ENCODE measurements at regions not wholly inside any gene's neighbourhood (a gene's known extent, or its start where the extent isn't known, plus 50 kb on each side); places are given as distances from the start of the nearest gene placed in this dataset.

GRCh38 chr2:215717501-215718381 lies 281.9 kb upstream of the FN1 start:
- no peak for DNase-seq (ENCODE audit: low read depth in 2 of 2)

- no peak for DNase-seq (ENCODE audit: low read depth in 2 of 2)
Observed at GRCh38 chr2:215716956-215717355, 281.1 kb upstream of the FN1 start.

DNA sequence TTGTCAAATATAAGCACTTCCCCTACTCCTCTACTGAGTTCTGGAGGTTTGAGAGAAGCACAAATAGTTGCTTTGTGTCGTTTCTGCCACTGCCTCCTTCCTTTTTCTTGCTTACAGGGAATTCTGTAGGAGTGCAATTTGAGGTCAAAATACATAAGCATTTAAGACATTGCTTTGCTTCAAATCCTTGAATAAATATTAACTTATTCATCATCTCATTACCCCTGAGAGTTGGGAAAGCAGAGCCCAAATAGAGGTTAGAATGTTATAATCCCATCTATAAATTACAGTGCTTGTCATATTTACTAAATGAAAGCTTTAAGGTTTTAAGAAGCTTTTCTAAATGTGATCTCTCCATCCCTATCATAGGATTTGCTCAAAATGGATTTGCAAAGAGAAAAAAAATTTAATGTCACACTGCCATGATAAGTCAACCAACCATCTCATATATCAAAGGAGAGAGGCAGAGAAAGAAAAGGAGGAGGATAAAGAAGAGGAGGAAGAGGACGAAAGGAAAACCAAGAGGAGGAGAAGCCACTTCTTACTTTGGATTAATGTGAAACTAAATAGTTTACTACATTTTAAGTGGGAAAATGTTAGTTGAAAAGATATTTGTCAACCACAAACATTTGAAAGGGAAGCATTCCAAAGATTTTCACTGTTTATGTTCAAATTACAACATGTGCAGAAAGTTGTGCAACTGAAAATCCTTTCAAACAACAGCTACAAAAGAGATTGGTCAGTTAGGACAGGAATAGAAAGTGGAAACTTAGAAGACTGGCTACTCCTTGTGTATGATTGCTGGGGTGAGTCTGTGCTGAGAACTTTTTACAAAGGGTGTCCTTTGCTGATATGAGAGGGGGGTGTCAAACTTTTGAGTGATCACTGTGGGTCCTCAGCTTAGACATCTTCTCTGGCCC lies 277.3 kb upstream of the FN1 start:
- DNase-seq (ENCODE audit: low read depth in 2 of 2), result no peak

DNA sequence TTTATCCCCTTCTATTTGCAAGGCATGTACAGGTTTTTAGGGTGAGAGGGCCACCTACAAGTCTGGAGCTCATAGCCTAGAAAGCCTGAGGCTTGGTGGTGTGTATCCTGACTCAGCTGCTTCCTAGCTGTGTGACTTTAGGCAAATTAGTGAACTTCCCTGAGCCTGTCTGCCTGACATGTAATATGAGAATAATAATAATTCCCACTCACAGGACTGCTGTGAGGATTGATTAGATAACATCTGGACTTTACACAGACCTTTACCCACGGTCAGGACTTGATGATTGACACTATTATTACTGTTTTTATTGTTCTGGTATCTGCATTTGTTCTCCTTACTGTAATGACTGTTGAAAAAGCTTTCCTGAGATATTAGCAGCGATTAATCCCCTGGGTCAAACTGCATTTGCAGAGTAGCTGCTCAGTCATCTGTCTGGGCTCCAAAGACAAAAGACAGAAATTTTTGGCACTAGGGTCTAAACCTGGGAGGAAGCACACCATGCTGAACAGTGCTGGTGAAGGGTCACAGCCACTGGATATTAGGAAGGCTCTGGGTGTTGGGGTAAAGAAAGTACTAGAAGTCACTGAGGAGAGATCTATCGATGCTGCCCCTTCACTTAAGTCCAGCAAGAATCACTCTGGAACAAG lies 276.5 kb upstream of the FN1 start:
- no peak for DNase-seq (ENCODE audit: low read depth in 2 of 2)

GRCh38 chr2:215711471-215712034 lies 275.7 kb upstream of the FN1 start:
- no peak for DNase-seq (ENCODE audit: low read depth in 2 of 2)

GRCh38 chr2:215707608-215708007 lies 271.7 kb upstream of the FN1 start:
- no peak for DNase-seq (ENCODE audit: low read depth in 2 of 2)

DNA sequence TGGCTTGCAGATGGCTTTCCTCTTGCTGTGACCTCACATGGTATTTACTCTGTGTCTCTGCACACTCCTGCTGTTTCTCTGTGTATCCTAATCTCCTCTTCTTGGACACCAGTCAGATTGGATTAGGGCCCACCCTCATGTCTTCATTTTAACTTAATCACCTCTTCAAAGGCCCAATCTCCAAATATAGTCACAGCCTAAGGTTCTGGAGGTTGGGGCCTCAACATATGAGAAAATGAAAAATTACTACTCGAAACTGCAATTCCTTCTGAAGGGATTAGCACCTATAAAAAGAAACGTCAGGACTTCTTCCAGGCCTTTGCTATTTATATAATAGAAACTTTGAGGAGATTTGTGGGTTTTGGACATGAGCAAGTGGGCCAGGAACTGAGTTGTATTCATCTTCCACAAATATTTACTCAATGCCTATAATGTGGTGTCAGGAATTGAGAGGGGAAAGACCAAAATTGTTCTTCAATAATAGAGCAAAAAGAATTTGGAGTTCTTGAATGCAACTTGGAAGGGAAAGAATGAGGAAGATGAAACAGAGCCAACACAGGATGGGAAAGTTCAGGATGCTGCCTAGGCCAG lies 270.0 kb upstream of the FN1 start:
- no peak for DNase-seq (ENCODE audit: low read depth in 2 of 2)

DNA sequence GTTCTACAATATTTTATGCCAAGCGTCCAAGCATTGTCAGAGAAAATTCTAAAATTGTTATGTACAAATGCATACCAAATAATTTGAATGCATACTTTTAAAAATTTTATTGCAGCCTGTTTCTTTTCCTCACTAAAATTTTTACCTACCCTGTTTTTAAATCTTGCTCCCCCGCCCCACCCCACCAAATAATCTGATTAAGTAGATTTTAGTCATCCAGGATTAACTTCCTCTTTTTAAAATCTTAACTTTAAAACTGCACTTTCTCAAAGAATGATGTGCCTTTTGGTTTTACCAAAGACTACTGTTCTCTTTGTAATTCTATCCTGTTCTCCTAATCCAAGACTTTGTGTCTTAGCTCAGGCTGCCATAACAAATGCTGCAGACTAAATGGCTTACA lies 269.4 kb upstream of the FN1 start:
- no peak for DNase-seq (ENCODE audit: low read depth in 2 of 2)

DNA sequence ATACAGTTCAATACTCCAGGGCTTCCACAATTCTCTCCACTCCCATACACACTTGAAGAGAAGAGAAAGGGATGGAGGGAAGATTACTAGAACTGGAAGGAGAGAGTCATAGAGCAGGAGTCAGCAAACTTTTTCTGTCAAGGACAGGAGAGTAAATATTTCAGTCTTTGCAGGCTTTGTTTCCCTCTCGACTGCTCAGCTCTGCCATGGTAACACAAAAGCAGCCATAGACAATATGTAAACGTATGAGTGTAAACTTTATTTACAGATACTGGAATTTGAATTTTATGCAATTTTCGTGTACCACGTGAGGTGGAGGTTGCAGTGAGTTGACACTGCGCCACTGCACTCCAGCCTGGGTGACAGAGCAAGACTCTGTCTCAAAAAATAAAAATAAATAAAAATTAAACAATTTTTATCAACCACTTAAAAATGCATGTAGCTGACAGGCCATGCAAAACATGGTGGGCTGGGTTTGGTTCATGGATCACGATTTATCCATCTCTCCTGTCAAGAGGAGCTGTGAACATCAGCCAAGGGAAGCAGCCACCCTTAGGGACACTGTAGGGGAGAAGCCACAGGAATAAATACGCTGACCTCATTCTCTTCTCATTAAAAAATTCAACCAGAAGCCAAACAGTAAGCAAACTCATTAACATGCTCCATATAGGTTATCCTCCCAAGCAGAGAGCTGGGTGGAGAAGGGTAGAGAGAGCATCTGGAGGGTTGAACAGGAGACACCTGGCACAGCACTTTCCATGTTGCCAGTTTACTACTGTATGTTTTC lies 266.4 kb upstream of the FN1 start:
- DNase-seq (ENCODE audit: low read depth in 2 of 2), result no peak

DNA sequence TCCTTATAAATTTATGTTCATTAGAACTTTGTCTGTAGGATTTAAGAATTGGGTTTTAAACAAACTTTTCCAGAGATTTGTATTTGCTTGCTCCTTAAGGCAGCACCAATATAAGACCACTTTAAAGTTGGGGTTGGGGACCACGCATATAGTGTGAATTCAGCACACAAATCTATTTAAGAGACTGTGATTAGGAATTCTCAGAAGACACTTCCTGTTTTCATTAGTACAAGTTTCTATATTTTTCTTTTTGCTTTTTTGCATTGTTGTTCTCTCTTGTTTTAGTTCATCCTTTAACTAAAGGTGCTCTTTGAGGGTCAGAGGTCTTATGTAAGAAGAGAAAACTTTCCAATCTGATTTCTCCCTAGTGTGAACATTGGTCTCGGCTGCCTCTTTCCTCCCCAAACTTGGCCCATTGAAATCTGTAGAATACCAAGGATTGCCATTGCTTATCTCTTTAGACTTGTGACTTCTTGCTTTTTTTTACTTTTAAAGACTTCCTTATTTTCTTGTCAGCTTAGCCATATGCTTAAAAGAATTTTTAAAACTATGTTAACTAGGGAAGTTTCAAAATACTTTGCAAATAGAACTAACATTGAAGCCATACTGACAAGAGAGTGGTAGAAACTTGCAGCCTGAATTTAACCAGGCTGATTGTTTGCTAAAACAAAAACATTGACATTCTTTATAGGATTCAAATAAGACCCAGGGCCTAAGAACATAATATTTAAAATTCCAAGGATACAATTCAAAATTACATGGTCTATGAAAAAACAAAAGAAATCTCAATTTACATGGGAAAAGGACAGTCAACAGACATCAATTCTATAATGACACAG lies 264.1 kb upstream of the FN1 start:
- DNase-seq (ENCODE audit: low read depth in 2 of 2), result no peak

- DNase-seq (ENCODE audit: low read depth in 2 of 2), result no peak
Observed at GRCh38 chr2:215699018-215699417, 263.1 kb upstream of the FN1 start.

- no peak for DNase-seq (ENCODE audit: low read depth in 2 of 2)
Observed at GRCh38 chr2:215698566-215698965, 262.7 kb upstream of the FN1 start.

DNA sequence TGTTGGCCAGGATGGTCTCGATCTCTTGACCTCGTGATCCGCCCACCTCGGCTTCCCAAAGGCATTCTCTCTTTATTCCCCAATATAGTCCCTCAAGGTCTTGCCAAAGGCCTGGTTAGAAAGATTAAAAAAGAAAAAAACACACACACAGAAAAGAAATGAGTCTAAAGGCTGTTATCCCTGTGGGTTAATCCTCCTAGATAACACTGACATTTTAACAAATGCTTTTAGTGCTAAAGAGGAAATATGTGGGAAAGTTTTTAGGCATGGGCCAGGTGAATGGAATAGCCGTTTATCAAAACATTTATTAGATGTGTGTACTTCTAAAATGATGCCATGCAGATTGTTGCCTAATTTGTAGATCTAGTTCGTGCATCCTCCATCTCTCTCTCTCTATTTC lies 261.6 kb upstream of the FN1 start:
- no peak for DNase-seq (ENCODE audit: low read depth in 2 of 2)

DNA sequence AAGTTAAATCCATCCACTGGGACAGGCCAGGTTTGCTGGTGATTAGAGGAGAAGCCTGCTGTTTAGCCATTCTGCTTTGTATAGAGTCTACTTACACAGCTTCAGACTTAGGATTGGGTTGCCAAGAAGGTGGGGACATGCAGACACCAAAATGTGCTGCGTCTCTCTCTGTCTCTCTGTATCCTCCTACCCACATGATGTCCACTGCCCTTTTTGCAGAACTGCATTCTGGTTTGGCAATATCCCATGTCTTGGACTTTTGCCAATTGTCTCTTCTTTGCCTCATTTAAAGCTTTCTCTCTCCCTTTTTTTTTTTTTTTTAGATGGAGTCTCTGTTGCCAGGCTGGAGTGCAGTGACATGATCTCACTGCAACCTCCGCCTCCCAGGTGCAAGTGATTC lies 261.1 kb upstream of the FN1 start:
- no peak for DNase-seq (ENCODE audit: low read depth in 2 of 2)

DNA sequence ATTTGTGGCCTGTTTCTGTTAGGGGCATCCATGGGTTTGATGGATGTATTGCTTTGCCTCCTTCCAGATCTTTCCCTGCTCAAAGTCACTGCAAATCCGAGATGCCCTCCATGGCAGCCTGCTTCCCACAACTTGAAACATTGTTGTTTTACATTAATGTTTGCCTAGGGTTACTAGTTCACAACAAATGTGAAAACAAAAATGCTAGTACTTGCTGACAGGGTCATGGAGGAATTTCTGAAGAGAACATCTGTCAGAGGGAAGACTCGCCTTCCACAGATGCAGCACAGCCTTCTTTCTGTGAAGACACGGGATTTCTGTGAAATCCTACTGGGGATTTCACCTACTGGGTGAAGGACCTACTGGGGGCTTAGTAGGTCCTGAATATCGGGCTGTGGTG lies 260.0 kb upstream of the FN1 start:
- no peak for DNase-seq (ENCODE audit: low read depth in 2 of 2)

- no peak for DNase-seq (ENCODE audit: low read depth in 2 of 2)
Observed at GRCh38 chr2:215693999-215694580, 258.2 kb upstream of the FN1 start.

- DNase-seq (ENCODE audit: low read depth in 2 of 2), result no peak
Observed at GRCh38 chr2:215693193-215693998, 257.5 kb upstream of the FN1 start.

DNA sequence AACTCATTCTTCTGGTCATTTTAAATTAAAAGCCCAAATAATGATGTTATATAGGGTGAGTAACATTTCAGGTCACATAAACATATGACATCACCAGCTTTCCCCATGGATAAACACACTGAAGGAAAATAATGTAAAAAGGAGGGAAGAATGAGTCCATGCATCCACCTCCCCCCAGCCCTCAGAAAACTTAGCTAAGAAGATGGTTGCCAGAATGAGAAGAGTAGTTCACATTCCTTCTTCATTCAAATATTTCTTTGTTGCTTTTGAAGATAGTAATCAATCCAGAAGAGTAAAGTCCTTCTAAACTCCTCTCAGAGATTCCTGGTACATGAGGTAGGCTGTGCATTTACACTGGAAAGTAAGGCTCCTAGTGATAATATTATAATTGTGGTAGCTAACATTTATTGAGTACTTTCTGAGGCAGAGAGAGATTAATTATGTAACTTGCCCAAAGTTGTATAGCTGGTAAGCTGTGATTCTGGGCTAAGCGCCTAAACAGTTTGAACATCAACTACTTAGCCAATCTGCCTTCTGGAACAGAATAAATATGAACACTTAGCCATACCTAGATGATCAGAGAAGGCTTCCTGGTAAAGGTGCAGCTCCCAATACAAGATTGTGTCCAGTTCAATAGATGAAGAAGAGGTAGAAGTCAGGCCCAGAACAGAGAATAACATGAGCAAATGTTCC lies 256.7 kb upstream of the FN1 start:
- no peak for DNase-seq (ENCODE audit: low read depth in 2 of 2)
